Amniotic epithelial cell (primary cell): ENCODE measurements at regions not wholly inside any gene's neighbourhood (a gene's known extent, or its start where the extent isn't known, plus 50 kb on each side); places are given as distances from the start of the nearest gene placed in this dataset.

Experiments used
- DNase-seq: peaks from one replicate; pipeline ENCODE4 v3.0.0-alpha.2; 2010; ENCODE audit warnings: low read depth

DNA sequence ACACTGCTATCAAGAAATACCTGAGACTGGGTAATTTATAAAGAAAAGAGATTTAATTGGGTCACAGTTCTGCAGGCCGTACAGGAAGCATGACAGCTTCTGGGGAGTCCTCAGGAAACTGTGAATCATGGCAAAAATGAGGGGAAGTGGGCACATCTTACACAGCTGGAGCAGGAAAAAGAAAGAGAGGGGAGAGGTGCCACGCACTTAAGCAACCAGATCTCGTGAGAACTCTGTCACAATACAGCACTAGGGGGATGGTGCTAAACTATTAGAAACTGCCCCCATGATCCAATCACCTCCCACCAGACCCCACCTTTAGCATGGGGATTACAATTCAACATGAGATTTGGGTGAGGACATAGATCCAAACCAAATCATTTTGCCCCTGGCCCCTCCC, 105.5 kb upstream of the CPLX2 start:
- DNase-seq, result no peak

DNA sequence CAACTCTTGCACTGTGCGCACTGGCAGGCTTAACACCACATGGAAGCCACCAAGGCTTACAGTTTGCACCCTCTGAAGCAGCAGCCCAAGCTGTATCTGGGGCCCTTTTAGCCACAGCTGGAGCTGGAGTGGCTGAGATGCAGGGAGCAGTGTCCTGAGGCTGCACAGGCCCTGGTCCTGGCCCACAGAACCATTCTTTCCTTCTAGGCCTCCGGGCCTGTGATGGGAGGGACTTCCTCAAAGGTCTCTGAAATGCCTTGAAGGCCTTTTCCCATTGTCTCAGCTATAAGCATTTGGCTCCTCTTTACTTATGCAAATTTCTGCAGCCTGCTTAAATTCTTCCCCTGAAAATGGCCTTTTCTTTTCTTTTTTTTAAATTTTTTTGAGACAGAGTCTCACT, 104.4 kb upstream of the CPLX2 start:
- DNase-seq, result no peak

DNA sequence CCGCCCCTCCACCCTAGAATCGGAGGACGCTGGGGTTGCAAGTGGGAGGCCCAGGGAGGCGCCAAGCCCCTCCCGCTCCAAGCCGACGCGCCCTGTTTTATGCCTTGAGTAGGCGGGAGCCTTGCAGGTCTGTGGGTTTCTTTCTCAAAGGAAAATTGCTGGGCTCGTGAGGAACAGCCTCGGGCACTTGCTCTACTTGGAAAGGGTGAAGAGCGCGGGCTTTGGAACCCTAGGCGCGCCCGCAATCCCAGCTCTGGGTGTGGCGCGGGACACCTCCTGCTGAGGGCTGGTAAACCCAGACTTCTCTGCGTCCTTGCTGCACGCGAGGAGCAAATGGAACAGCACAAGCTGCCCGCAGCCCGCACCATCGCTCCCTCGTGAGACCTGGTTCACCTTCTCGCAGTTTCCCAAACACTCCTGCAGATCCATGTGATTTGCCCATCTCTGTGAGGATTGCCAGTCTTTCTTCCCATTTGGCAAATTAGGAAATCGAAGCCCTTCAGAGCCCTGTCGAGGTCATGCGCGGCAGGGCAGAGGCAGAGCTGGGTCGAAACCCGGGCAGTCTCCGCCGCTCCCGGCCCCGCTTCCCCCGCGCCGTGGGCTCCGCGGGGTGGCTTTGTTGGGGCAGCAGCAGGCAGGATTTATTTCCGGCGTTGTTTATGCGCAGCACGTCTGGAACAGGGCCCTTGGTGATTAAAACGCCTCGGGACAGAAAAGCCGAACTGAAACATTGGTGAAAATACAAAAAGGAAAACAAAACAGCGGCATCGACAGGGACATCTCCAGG, 98.4 kb upstream of the CPLX2 start:
- DNase-seq, result no peak

DNA sequence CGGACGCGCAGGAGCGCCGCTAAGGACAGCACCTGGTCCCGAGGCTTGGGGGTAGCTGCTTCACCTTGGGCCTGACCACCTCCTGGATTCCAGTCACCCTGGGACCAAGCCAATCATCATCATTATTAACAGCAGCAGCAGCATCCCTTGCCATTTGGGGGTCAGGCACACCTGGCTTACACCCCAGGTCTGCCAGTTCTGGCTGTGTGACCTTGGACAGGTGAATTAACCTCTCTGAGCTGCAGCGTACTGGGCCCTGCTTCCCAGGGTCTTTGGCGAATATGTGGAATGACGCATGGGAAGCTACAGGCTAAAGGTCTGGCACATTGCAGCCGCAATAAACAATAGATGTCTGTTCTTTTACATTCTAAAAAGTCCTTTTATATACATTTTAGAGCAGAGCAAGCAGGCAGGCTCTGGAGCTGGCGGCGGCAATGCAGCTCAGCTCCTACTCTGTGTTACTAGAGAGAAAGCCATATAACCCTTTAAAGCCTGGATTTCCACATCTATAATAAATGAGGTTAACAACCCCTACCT, 97.8 kb upstream of the CPLX2 start:
- no peak for DNase-seq

DNA sequence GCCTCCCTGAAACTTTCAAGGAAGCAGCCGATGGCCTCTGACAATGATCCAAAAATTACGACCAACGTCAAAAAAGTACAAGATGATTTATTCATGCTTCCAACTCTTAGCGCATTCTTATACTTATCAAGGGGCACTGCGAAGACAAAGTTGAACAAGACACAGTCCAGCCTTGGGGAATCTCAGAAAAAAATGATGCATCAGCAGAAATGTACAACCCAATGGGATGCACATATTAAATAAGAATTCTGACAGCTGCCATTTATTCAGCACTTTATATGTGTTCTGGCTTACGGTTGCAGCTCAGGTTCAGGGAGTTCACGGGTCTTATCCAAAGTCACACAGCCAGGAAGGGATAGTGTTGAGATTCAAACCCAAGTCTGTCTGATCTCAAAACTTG, 96.0 kb upstream of the CPLX2 start:
- no peak for DNase-seq

DNA sequence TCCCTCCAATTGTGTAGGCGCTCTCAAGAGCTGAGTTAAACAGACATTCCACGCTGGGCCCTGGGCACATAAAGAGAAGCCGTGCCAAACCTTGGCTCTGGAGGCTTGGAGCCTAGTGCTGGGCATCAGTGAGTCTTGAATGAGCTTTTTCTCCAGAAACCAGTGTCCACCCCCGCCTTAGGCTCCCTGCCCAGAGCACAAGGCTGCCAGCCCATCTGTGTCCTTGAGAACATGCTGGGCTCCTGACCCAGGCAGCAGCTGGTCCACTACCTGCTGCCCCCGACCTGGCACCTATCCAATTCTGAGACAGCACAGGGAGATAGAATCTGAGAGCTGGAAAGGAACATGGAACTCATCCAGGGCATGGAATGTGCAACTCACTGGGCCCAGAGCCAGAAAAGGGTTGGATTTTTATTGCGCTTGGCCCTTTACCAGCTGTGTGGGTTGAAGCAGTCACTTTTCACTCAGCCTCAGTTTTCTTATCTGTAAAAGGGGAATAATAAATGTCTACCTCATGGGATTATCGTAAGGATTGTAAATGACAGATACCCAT, 92.4 kb upstream of the CPLX2 start:
- no peak for DNase-seq

DNA sequence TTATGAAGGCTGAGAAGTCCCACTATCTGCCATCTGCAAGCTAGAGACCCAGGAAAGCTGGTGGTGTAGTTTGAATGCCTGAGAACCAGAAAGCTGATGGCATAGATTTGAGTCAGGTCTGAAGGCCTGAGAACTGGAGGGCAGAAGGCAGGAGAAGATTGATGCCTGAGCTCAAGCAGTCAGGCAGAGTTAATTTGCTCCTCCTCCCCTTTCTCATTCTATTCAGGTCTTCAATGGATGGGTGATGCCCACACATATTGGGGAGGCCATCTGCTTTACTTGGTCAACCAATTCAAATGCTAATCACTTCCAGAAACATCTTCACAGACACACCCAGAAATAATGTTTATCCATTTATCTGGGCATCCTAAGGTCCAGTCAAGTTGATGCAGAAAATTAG, 87.6 kb upstream of the CPLX2 start:
- no peak for DNase-seq

DNA sequence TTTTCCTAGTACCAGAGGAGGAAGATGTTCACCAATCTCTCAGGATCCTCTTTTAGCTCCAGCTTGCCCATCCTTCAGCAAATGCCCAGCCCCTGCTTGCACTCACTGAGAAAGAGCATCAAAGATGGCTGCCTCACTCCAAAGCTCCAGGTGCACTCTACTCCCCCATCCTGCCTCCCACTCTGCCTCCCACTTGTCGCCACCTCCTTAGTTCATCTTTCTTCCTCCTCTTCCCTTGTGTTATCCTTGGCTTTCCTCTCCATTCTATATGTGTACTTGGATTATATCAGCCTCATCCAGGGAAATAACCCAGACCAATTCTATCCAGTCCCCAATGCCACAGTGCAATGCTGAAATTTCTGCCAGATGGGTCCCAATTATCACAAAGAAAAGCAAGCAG, 87.1 kb upstream of the CPLX2 start:
- no peak for DNase-seq

DNA sequence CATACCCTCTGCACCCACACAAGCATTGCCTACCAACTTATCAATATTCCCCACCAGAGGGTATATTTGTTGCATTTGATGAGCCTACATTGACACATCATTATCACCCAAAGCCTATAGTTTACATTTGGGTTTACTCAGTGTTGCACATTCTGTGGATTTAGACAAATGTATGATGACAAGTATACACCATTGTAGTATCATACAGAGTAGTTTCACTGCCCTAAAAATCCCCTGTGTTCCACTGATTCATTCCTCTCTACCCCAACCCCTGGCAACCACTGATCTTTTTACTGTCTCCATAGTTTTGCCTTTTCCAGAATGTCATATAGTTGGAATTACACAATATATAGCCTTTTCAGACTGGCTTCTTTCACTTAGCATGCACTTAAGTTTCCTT, 85.7 kb upstream of the CPLX2 start:
- no peak for DNase-seq

DNA sequence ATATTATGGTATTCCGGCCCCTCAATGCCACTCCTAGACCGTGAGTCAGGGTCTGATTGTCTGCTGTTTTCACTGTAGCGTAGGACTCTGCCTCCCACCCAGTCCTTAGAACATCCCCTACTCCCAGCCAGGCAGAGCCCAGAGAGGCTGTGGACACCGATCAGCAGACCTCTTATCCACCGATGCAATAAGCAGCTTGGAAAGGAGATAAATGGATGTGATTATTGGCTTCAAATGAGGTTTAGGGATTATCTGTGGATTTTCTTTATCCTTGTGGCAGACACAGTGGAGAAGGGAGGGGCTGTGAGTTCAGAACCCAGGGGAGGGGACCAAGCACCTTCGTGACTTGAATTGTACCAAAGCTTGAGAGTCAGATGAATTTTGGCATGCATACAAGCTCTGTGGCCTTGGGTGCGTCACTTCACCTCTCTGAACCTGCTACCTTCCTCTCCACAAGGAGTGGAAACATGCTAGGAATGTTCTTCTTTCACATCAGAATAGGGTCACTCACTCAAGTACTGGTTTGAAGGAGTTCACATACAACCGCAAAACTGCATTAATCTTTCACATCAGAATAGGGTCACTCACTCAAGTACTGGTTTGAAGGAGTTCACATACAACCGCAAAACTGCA, 83.1 kb upstream of the CPLX2 start:
- DNase-seq, result no peak

DNA sequence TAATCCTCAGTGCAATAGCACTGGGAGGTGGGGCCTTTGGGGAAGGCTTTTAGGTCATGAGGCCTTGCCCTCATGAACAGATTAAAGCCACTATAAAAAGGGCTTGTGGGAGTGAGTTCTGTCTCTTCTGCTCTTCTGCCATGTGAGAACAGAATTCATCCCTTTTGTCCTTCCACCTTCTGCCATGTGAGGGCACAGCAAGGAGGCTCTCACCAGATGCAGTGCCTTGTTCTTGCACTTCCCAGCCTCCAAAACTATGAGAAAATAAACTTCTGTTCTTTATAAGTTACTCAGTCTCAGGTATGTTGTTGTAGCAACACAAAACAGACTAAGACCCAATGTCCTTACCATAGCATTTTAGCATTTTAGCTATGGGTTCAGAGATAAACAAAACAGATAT, 81.7 kb upstream of the CPLX2 start:
- no peak for DNase-seq

DNA sequence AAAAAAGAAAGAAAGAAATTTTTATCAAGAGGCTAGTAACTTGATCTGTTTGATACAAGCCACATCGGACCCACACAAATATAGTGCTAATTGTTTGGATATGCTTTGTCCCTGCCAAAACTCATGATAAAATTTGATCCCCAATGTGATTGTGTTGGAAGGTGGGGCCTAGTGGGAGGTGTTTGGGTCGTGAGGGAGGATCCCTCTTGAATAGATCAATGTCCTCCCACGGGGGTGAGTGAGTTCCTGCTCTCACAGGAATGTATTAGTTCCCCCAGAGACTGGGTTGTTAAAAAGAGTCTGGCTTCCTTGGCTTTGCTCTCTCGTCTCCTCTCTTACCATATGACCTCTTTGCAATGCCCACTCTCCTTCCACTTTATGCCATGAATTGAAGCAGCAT, 80.6 kb upstream of the CPLX2 start:
- DNase-seq, result no peak

DNA sequence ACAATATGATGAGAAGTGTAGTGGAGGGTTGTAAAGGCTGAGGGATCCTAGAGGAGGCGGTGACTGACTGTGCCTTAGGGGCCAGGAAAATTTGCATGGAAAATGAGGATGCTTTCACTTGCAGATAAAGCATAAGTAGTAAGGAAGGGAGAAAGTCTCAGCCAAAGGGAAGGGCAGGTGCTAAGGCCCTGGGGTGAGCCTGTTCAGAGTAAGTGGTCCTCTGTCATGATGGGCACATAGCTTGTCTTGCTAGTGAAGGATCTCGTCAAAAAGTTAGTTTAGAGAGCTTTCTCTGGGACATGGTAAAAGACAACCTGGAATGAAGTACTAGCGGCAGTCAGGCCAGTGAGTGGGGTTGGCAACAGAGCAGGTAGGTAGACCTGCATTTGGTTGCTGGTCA, 75.4 kb upstream of the CPLX2 start:
- DNase-seq, result no peak

DNA sequence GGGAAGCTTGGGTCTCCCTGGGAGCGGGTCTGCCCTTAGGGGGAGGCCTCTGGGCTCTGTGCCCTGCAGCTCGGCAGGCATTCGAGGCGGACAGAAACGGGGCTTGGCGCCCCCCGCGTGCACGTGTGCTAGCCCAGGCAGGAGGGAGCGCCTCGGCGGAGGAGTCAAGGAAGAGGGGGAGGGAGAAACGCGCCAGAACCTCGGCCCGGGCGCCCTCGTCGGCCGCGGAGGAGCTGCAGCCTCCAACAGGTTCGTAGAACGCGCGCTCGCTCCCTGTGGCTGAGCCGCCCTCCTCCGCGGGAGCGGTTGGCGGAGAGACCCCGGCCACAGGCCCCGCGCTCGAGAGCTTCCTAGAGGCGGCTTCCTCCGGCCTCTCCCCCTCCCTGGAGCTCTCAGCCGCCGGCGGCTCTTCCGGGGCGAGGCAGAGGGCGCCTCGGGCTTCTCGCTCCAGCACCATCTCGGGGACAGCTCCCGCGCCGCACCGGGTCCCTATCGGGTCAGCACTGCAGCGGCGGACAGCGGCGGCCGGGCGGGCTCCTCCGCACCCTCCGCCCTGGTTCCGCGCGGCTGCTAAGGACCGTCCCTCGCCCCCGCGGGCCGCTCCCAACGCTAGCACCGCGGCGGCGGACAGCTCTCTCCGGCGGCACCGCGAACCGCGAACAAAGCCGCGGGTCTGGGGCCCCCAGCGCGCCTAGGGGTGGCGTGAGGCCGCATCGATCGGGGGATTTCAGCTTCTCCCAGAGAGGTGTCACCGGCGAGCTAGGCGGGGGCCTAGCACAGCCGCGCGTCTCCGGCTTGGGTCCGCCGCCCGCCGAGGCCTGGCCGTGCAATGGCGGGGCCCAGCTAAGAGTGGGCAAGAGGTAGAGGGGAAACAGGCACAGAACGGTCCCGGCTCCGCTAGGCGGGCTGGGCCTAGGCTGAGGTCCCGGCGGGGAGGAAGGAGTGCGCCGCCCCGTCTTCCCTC, 74.6 kb upstream of the CPLX2 start:
- peak; percentile 59 for DNase-seq

DNA sequence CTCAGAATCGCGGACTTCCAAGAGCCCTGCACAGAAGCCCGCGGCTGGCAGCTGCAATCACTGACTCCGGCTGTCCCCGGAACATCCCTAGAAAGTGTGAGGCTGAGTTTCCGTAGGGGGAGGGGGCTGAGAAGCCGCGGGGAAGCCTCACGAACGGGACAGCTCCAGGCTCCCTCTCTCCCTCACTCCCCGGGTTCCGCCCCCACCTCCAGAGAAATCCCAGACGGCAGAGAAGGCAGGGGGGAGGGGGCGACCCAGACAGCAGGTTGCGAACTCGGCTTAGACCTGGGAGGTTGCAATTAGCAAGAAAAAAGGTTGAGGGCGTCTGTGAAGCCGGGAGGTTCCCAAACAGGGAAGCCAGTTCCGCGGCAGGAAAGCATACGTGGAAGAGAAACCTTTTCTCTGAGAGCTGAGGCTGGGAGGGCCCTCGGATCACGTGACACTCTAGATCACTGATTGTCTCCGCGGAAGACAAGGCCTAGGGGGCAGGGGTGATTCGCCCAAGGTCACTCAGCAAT, 73.8 kb upstream of the CPLX2 start:
- DNase-seq, result no peak

DNA sequence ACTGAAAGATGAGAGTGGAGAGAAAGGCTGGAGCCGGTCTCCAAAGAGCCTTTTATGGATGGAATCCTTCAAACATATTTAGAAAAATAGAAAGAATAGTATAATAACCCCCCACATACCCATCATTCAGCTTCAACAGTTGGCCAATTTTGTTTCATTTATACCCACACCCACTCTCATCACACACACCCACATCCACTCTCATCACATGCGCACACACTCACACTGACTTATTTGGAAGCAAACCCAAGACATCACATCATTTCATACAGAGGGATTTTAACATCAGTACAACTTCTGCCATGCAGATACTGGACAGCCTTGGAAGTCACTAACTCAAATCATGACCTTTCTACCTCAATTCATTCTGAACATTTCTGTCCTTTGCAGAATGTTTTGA, 72.8 kb upstream of the CPLX2 start:
- no peak for DNase-seq

DNA sequence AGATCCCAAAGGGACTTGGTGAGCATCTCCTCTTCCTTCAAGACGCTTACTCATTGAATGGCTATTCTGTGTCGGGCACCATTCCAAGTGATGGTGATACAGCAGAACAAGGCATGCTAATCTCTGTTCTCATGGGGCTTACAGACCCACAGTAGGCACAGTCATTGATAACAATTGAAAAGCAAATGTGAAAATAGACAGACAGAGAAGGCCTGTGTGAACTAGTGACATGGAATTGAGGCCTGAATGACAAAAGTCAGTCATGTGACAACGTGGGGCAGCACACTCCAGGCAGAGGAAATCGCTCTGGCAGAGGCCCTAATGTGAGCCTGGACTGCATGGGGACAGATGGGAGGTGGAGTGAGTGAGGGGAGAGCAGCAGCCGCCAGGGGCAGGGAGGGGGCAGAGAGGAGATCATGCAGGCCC, 70.7 kb upstream of the CPLX2 start:
- peak; percentile 10 for DNase-seq

DNA sequence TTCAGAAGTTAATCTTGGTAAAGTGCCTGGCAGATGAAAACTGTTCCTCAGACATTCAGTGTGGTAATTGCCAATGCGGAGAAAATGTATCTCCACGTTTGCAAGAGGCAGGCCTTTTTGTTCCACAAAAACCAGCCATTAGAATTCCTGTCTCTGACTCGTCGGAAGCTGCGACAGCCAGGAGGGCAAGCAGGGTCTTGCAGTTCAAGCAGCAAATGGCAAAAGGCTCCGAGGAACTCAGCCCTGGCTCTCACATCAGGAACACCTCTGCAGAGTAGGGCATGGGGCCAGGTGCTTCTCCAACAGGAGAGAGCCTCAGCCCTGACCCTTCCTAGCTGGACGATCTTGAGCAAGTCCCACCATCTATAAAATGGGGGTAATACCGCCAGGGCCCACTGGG, 69.0 kb upstream of the CPLX2 start:
- no peak for DNase-seq

DNA sequence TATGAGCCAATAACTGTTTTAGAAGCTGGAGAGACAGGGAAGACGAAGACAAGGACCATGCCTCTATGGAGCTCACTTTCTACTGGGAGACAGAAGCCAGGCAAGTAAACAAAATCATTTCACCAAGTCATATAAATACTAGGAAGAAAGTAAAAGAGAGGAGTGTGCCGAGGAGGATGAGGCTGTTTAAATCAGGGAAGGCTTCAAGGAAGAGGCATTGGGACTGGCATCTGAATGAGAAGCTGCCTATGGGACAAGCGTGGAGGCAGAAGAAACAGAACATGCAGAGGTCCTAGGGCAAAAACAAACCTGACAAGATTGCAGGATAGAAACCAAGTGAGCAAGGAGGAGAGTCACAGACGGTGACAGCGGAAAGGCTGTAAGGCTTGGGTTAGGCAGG, 68.1 kb upstream of the CPLX2 start:
- no peak for DNase-seq

DNA sequence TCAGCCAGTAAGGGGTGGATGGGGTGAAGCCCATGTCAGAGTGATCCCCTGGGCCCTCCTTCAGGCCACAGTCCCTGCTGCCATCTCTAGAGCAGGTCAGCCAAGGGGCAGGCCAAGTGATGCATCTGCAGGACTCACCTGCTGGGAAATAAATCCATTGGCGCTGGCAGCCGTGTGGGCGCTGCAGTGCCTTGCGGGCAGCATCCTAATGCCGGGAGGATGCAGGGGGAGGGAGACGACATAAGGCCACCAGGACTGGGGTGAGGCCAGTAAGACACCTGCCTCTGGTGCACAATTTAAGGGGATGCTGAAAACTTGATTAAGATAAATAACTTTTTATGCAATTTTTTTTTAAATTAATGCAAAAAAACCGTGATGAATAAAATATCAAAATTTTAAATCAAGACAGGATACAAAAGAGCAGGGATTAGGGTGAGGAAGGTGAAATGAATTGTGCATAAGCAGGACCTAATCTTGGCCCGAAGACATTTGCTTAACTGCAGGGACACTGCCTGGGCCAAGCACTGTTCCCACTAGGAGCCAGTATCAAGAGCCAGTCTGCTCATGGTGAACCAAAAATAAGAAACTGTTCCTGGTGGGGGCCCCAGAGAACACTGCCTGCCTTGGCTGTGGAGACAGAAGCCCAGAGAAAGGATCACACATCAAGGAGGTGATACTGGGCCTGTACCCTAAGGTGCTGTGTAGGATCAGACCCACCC, 67.5 kb upstream of the CPLX2 start:
- no peak for DNase-seq

DNA sequence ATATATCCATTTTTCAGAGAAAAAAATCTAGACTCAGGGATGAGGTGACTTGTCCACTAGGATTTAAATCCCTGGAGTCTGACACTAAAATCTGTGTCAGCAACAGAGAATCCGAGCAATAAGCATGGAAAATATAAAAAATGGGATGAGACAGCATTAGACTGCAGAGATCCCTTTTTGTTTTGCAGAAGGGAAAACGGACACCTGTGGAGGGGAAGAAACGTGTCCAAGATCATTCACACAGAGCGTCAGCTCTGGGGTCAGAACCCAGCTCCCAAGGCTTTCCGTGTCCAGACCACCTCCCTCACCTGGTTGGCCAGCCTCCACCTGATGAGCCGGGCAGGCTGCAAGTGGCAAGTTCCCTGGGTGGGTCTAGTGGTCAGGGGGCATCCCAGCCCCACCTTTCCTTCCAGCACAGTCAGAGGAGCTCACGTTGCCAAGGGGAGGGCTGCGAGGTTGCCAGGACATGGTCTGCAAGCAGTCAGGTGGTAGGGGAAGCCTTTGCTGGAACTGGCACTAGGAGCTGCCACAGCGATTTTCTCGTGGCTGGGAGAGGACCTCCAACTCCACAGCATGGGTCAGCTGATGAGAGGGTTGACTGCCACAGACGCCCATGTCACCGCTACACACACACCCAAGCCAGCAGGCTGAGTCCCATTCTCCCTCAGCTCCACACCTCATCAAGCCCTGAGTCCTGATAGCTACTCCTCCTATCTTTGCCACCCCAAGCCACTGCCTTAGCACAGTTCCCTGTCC, 65.9 kb upstream of the CPLX2 start:
- DNase-seq, result no peak
